ENCODE measurements at regions not wholly inside any gene's neighbourhood (a gene's known extent, or its start where the extent isn't known, plus 50 kb on each side); places are given as distances from the start of the nearest gene placed in this dataset.
"Not testable (repeated sequence)": the region's sequence is repeated elsewhere in the genome, so short reads cannot be mapped to it uniquely, and the experiment has no call there.

- no peaks in the 10 kb centered on the region for H3K4me1 Mint-ChIP-seq
- peak; percentile 84 for DNase-seq
- TF ChIP-seq, protein P1, sequence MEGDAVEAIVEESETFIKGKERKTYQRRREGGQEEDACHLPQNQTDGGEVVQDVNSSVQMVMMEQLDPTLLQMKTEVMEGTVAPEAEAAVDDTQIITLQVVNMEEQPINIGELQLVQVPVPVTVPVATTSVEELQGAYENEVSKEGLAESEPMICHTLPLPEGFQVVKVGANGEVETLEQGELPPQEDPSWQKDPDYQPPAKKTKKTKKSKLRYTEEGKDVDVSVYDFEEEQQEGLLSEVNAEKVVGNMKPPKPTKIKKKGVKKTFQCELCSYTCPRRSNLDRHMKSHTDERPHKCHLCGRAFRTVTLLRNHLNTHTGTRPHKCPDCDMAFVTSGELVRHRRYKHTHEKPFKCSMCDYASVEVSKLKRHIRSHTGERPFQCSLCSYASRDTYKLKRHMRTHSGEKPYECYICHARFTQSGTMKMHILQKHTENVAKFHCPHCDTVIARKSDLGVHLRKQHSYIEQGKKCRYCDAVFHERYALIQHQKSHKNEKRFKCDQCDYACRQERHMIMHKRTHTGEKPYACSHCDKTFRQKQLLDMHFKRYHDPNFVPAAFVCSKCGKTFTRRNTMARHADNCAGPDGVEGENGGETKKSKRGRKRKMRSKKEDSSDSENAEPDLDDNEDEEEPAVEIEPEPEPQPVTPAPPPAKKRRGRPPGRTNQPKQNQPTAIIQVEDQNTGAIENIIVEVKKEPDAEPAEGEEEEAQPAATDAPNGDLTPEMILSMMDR (conservative IDR thresholded peaks at IDR 0.05) = peak; percentile 75
- WGBS, 2 experiments (ENCODE audit: insufficient coverage in 1 of 2, insufficient read length in 1 of 2) = 69 to 76% methylated on average over 6 to 7 of the region's 7 CpGs
- Histone ChIP-seq H3K4me3 (ENCODE audit: low read length) (no peak overlapping the region), H3K9ac (ENCODE audit: extremely low read depth, low read length, poor library complexity, severe bottlenecking) (no peak overlapping the region), H3K27me3 (ENCODE audit: control insufficient read depth, insufficient read depth, low read length, poor library complexity, severe bottlenecking) (no peaks in the 10 kb centered on the region), H3K9me3 (ENCODE audit: control insufficient read depth, low read length) (peaks cover 19% of the 10 kb centered on the region), H3K27ac (ENCODE audit: low read depth, low read length) (no peak overlapping the region), H3K4me1 (ENCODE audit: control insufficient read depth, insufficient read depth, low read length) (no peaks in the 10 kb centered on the region), H3K36me3 (ENCODE audit: control insufficient read depth, insufficient read depth, low read length) (no peaks in the 10 kb centered on the region)
- H3K36me3 Mint-ChIP-seq (ENCODE audit: low read depth) = peaks cover 12% of the 10 kb centered on the region
- H3K4me3 Mint-ChIP-seq = no peak overlapping the region
- peaks cover 23% of the 10 kb centered on the region for H3K9me3 Mint-ChIP-seq
- H3K27me3 Mint-ChIP-seq (ENCODE audit: insufficient read depth) = peaks cover 2% of the 10 kb centered on the region
- H3K27ac Mint-ChIP-seq = no peak overlapping the region
Measured at GRCh38 chr14:53399057-53399456, 245.9 kb upstream of the DDHD1 start.

- peaks cover 23% of the 10 kb centered on the region for H3K9me3 ChIP-seq (ENCODE audit: control insufficient read depth, low read length)
- no peak overlapping the region for H3K27ac ChIP-seq (ENCODE audit: low read depth, low read length)
- Mint-ChIP-seq H3K9me3 (peaks cover 26% of the 10 kb centered on the region), H3K4me1 (no peaks in the 10 kb centered on the region), H3K27me3 (ENCODE audit: insufficient read depth) (peaks cover 2% of the 10 kb centered on the region), H3K27ac (no peak overlapping the region), H3K4me3 (no peak overlapping the region), H3K36me3 (ENCODE audit: low read depth) (peaks cover 13% of the 10 kb centered on the region)
- H3K9ac ChIP-seq (ENCODE audit: extremely low read depth, low read length, poor library complexity, severe bottlenecking) = no peak overlapping the region
- H3K4me3 ChIP-seq (ENCODE audit: low read length) = no peak overlapping the region
- TF ChIP-seq, protein P1 (conservative IDR thresholded peaks at IDR 0.05) = no peak
- no peaks in the 10 kb centered on the region for H3K27me3 ChIP-seq (ENCODE audit: control insufficient read depth, insufficient read depth, low read length, poor library complexity, severe bottlenecking)
- no peaks in the 10 kb centered on the region for H3K4me1 ChIP-seq (ENCODE audit: control insufficient read depth, insufficient read depth, low read length)
- no peak for DNase-seq
- no peaks in the 10 kb centered on the region for H3K36me3 ChIP-seq (ENCODE audit: control insufficient read depth, insufficient read depth, low read length)
- WGBS, 2 experiments (ENCODE audit: insufficient coverage in 1 of 2, insufficient read length in 1 of 2) = 88 to 99% methylated on average over 1 to 2 of the region's 2 CpGs
Measured at GRCh38 chr14:53398616-53399015, 245.5 kb upstream of the DDHD1 start.

GRCh38 chr14:53395267-53395666 is 242.1 kb upstream of the DDHD1 start:
- not testable (repeated sequence) for H3K27me3 Mint-ChIP-seq (ENCODE audit: insufficient read depth); H3K36me3 ChIP-seq (ENCODE audit: control insufficient read depth, insufficient read depth, low read length); H3K27ac ChIP-seq (ENCODE audit: low read depth, low read length); H3K4me1 ChIP-seq (ENCODE audit: control insufficient read depth, insufficient read depth, low read length); DNase-seq; H3K4me3 Mint-ChIP-seq; H3K27ac Mint-ChIP-seq; H3K4me1 Mint-ChIP-seq; H3K27me3 ChIP-seq (ENCODE audit: control insufficient read depth, insufficient read depth, low read length, poor library complexity, severe bottlenecking); H3K9ac ChIP-seq (ENCODE audit: extremely low read depth, low read length, poor library complexity, severe bottlenecking)
- H3K9me3 Mint-ChIP-seq = peaks cover 32% of the 10 kb centered on the region
- Histone ChIP-seq H3K9me3 (ENCODE audit: control insufficient read depth, low read length) (peaks cover 27% of the 10 kb centered on the region), H3K4me3 (ENCODE audit: low read length) (peak overlapping the region; percentile 61)
- H3K36me3 Mint-ChIP-seq (ENCODE audit: low read depth) = peaks cover 17% of the 10 kb centered on the region
- 80 to 96% methylated on average over 1 to 4 of the region's 4 CpGs for WGBS, 2 experiments (ENCODE audit: insufficient coverage in 1 of 2, insufficient read length in 1 of 2)

DNA sequence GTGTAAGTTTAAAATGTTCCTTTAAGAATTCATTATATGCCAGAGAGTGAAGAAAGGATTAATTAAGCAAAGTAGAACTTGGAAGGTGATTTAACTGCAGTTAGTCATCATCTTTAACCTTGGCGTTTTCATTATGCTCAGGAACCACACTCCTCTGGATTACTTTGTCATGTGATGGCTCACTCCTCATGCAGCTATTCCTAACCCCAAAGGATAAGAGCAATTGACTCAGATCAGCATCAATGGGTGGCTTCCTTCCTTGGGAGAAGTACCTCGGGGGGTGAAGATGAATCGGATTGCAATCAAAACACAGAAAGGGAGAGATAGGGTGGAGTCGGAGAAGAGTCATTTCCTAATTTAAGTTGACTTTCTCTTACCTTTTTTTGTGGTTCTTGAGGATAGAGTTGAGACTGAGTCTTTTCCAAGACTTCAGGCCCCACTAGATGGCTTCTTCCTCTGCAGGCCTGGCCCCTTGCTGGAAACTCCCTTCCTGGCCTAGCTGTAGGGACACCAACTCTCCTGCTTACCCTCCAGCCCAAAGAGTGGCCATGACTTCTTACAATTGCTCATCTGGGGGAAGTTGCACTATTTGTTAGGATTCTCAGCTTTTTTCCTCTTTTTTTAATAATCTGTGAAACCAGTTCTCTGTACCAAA is 238.6 kb upstream of the DDHD1 start:
- Histone ChIP-seq H3K36me3 (ENCODE audit: control insufficient read depth, insufficient read depth, low read length) (no peaks in the 10 kb centered on the region), H3K4me3 (ENCODE audit: low read length) (no peak overlapping the region), H3K27ac (ENCODE audit: low read depth, low read length) (no peak overlapping the region), H3K27me3 (ENCODE audit: control insufficient read depth, insufficient read depth, low read length, poor library complexity, severe bottlenecking) (no peaks in the 10 kb centered on the region), H3K9me3 (ENCODE audit: control insufficient read depth, low read length) (peaks cover 27% of the 10 kb centered on the region), H3K9ac (ENCODE audit: extremely low read depth, low read length, poor library complexity, severe bottlenecking) (no peak overlapping the region), H3K4me1 (ENCODE audit: control insufficient read depth, insufficient read depth, low read length) (peaks cover 3% of the 10 kb centered on the region)
- no peaks in the 10 kb centered on the region for H3K27me3 Mint-ChIP-seq (ENCODE audit: insufficient read depth)
- peaks cover 8% of the 10 kb centered on the region for H3K4me1 Mint-ChIP-seq
- H3K36me3 Mint-ChIP-seq (ENCODE audit: low read depth) = peaks cover 17% of the 10 kb centered on the region
- no peak overlapping the region for H3K4me3 Mint-ChIP-seq
- H3K27ac Mint-ChIP-seq = no peak overlapping the region
- H3K9me3 Mint-ChIP-seq = peaks cover 32% of the 10 kb centered on the region
- TF ChIP-seq, protein P1 (conservative IDR thresholded peaks at IDR 0.05) = no peak
- 93 to 96% methylated on average over 2 to 4 of the region's 4 CpGs for whole genome bisulfite sequencing, 2 experiments (ENCODE audit: insufficient coverage in 1 of 2, insufficient read length in 1 of 2)
- no peak for DNase-seq
